Neural progenitor cell (in vitro differentiated cells): ENCODE measurements at regions not wholly inside any gene's neighbourhood (a gene's known extent, or its start where the extent isn't known, plus 50 kb on each side); places are given as distances from the start of the nearest gene placed in this dataset.
"Not testable (repeated sequence)": the region's sequence is repeated elsewhere in the genome, so short reads cannot be mapped to it uniquely, and the experiment has no call there.

ENCODE experiments used
- CTCF ChIP-seq: fragments of 200-600 bp; sonication (generic); IDR thresholded peaks from 2 replicates; pipeline ENCODE4 v1.5.1; 2017; ENCODE audit warnings: antibody characterized with exemption, mild to moderate bottlenecking
- EZH2 ChIP-seq: fragments of 200-600 bp; sonication (generic); IDR thresholded peaks from 2 replicates; pipeline ENCODE4 v1.6.1; 2017; ENCODE audit warnings: antibody characterized with exemption, mild to moderate bottlenecking, moderate library complexity

GRCh38 chr1:121052081-121052660 lies 132.0 kb downstream of the FAM72B start:
- TF ChIP-seq CTCF, result not testable (repeated sequence)
- TF ChIP-seq EZH2, result peak; percentile 82
